DMS53 treated with DMSO at 0.1 percent for 48 hours (cell line): ENCODE measurements at regions not wholly inside any gene's neighbourhood (a gene's known extent, or its start where the extent isn't known, plus 50 kb on each side); places are given as distances from the start of the nearest gene placed in this dataset.
"Not testable (repeated sequence)": the region's sequence is repeated elsewhere in the genome, so short reads cannot be mapped to it uniquely, and the experiment has no call there.

ENCODE experiments used
- DNase-seq: peaks from one replicate; lab custom pipeline; 2025; ENCODE audit not compliant: unreplicated experiment; lab: John Stamatoyannopoulos, UW

- DNase-seq = no peak
These were observed 305.8 kb upstream of the KCND2 start for GRCh38 chr7:119967221-119967620.

DNA sequence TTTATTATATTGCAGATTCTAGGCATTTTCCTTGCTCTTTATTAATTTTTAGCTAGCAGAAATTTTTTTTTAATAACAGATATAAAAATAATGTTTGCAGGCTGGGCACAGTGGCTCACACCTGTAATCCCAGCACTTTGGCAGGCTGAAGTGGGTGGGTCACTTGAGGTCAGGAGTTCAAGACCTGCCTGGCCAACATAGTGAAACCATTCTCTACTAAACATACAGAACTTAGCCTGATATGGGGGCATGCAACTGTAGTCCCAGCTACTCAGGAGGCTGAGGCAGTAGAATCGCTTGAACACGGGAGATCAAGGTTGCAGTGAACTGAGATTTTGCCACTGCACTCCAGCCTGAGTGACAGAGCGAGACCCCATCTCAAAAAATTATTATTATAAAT lies 304.6 kb upstream of the KCND2 start:
- not testable (repeated sequence) for DNase-seq

- DNase-seq = no peak
These were observed 303.9 kb upstream of the KCND2 start for GRCh38 chr7:119969054-119969453.

GRCh38 chr7:119969763-119970162 lies 303.2 kb upstream of the KCND2 start:
- DNase-seq = no peak

- no peak for DNase-seq
These were observed 298.0 kb upstream of the KCND2 start for GRCh38 chr7:119974972-119975371.

DNA sequence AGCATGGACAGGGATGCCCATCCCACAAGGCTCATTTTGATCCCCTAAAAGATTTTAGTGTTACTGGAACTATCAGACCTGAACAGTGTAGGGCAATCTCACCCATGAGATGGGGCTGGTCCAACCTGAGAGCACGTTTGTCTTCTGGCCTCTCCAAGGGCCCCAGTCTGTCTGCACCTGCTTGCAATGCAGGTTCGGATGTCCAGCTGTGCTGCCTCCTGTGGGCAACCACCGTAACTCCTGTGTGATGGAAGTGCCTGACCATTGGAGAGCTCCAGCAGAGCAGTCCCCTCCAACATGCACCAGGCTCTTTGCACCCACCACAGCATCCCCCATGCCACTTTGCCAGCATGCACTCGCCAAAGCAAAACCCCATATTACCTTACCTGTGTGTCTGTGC lies 290.1 kb upstream of the KCND2 start:
- no peak for DNase-seq

DNA sequence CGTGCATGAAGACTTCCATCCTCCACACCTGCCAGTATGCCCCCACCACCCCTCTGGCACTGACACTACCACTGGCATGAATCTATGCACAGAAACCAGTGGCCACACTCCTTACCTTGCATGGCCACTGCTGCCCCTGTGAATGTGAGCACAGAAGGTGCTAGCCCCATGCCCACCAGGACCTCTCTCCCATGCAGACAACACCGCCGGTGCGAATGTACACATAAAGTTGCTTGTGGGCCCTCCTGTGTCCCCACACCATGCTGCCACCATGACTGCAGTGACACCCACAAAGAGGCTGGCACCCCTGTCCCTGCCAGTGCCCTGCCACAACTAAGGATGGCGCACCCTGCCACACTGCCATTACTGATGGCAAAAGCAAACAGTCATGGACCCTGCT lies 289.5 kb upstream of the KCND2 start:
- no peak for DNase-seq

DNA sequence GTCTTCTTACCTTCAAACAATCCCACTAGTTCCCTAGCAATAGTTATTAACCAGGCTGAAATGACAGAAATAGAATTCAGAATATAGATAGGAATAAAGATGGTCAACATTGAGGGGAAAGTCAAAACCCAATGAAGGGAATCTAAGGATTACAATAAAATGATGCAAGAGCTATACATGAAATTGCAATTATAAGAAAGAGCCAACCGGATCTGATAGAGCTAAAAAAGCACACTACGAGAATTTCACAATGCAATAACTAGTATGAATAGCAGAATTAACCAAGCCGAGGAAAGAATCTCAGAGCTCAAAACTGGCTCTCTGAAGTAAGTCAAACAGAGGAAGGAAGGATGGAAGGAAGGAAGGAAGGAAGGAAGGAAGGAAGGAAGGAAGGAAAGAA lies 288.7 kb upstream of the KCND2 start:
- no peak for DNase-seq

DNA sequence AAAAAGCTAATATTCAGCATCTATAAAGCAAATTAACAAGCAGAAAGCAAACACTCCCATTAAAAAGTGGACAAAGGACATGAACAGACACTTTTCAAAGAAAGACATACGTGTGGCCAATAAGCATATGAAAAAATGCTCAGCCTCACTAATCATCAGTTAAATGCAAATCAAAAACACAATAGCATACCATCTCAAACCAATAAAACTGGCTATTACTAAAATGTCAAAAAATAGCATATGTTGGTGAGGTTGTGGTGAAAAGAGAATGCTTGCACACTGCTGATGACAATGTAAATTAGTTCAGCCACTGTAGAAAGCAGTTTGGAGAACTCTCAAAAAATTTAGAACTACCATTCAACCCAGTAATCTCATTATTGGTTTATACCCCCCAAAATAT lies 284.6 kb upstream of the KCND2 start:
- no peak for DNase-seq

GRCh38 chr7:119994928-119995327 lies 278.0 kb upstream of the KCND2 start:
- DNase-seq = no peak

- no peak for DNase-seq
These were observed 276.3 kb upstream of the KCND2 start for GRCh38 chr7:119996634-119997033.

DNA sequence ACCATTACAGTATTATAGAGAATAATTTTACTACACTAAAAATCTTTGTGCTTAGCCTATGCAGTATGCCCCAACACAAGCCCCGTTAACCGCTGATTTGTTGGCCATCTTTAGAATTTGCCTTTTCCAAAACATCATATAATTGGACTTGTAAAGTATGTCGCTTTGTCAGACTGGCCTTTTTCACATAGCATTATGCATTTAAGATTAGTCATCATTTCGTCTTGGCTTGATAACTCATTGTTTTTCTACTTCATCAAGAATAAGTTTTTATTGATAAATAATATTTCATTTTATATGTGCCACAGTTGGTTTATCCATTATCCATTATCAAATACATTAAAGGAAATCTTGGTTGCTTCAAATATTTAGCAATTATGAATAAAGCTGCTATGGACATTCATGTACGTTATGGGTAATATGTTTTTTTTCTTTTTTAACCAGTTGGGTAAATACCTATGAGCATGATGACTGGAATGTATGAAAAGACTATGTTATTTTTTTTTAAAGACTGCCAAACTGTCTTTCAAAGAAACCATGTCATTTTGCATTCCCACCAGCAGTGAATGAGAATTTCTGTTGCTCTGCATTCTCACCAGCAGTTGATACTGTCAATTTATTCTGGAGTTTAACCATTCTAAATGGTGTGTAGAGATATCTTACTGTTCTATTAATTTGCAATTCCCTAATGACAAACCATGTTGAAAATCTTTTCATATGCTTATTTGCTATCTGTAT lies 273.1 kb upstream of the KCND2 start:
- DNase-seq = no peak

GRCh38 chr7:120005720-120006119 lies 267.3 kb upstream of the KCND2 start:
- DNase-seq = no peak

GRCh38 chr7:120014301-120014700 lies 258.7 kb upstream of the KCND2 start:
- DNase-seq = not testable (repeated sequence)

DNA sequence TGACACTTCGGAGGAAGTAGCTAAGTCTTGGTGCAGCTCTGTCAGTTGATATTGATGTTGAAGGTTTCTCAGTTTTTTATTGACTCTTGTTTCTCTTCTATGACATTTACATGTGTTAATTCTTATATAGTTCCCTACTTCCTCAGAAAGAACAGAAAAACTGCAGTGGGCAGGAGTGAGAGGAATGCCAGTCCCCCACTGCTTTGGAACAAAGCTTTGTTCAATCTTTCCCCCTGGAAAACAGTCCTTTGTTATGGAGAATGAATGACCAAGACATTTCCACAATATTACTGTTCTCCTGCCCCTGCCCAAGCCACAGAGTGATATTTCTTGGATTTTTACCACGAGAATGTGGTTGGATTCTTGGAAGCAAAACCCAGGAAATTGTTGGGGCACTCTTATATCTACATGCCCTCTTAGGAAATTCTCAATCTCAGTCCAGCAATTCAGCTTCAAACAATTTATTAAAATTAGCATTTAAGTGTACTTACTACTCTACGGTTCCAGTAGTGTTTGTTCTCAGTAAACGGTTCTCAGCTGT lies 258.0 kb upstream of the KCND2 start:
- DNase-seq = no peak

- DNase-seq = no peak
These were observed 251.9 kb upstream of the KCND2 start for GRCh38 chr7:120021085-120021484.

GRCh38 chr7:120023494-120024167 lies 249.3 kb upstream of the KCND2 start:
- DNase-seq = no peak

GRCh38 chr7:120028636-120029035 lies 244.3 kb upstream of the KCND2 start:
- no peak for DNase-seq

GRCh38 chr7:120030876-120031275 lies 242.1 kb upstream of the KCND2 start:
- no peak for DNase-seq

DNA sequence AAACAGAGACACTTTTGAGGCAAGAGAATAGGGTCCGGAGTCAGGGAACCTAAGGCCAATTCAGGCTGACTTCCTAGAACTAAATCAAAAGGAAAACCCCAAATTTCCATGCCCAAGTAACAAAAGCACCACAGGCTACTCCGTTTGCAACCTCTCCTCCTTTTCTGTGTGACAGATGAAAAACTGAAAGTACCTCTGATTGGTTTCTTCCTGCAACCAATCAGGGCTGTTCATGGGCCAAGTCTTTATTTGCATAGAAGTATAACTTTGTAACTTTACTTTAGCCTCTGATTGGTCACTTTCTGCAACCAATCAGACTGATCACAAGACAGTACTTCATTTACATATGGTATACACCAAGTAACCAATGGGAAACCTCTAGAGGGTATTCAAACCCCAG lies 239.9 kb upstream of the KCND2 start:
- no peak for DNase-seq

DNA sequence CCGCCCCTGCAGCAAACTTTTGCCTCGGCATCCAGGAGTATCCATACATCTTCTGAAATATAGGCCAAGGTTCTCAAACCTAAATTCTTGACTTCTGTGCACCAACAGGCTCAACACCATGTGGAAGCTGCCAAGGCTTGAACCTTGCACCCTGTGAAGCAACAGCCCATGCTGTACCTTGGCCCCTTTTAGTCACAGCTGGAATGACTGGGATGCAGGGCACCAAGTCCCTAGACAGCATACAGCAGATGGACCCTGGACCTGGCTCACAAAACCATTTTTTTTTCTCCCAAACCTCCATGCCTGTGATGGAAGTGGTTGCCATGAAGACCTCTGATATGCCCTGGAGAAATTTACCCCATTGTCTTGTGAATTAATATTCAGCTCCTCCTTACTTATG lies 233.8 kb upstream of the KCND2 start:
- DNase-seq = no peak

- DNase-seq = no peak
These were observed 231.2 kb upstream of the KCND2 start for GRCh38 chr7:120041798-120042197.

- no peak for DNase-seq
These were observed 229.7 kb upstream of the KCND2 start for GRCh38 chr7:120043250-120043649.
